Head of caudate nucleus (tissue), 42 donors: ENCODE measurements at regions not wholly inside any gene's neighbourhood (a gene's known extent, or its start where the extent isn't known, plus 50 kb on each side); places are given as distances from the start of the nearest gene placed in this dataset.

ENCODE experiments used
- DNase-seq, 42 donors: peaks; one replicate each; pipeline versions ENCODE4 v3.0.0 to v3.0.0-alpha.2; 2020 to 2021; ENCODE audit warnings: mixed read lengths in 7 of 42
- intact Hi-C: fragments of 100-400 bp; cut with DNase I; formaldehyde crosslinking; loops from one replicate; pipeline ENCODE4 v1.15.0; 2022

DNA sequence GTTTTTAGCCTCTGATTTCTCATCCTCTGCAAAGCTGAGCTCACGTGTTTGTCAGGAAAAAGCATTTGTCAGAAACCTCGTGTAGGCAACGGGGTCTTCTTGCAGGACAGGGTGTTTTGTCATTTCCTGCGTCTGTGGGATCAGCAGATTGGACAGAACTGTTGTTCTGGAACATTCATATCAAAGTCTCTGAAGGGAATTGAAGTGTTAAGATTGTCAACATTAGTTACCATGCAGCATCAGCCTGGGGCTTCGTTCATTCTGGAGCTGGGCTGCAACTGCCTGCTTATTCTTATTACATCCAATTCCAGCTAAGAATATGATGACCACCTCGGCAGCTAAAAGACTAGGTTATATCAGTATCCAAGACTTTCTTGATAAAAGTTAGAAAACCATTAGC, 71.0 kb upstream of the RALGAPA2 start:
- DNase-seq: no peak
- intact Hi-C loops: no loop called here

DNA sequence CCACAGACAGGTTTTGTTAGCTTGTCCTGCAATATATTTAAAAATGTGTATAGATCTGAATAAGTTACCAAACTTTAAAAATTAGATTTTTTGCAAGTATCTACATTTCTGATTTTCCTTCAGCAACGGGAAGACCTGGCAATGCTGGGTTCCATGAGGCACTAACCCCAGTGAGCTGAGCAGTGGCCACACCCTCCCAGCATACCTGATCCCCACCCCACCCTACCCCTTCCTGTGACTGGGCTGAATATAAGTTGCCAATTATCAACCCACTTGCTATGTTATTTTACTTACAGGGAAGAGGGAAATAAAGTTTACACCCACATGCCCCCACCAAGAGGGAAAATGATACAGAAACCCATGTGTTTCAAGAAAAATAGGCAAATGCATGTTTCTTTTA, 70.3 kb upstream of the RALGAPA2 start:
- intact Hi-C loops: no loop called here
- no peak for DNase-seq

DNA sequence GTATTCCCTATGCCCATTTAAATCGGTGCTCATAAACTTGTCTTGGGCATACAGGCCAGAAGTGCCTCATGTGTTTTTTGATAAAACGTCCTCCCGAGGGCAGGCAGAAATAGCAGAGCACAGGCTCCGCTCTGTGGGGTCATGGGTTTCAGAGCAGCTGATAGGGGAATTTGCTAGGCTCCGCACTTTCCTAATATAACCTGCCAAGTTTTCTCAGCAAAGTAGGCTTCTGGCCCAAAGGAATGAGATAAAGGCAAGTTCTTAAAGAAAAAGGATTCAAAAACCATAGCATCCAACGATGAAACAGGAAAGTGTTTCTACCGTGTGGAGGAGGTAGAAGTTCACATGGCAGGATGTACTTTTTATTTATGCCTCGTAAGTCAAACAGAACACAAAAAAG, 69.8 kb upstream of the RALGAPA2 start:
- peak in 2 of 42 donors; percentile 6 to 16 for DNase-seq
- intact Hi-C loops: no loop called here

DNA sequence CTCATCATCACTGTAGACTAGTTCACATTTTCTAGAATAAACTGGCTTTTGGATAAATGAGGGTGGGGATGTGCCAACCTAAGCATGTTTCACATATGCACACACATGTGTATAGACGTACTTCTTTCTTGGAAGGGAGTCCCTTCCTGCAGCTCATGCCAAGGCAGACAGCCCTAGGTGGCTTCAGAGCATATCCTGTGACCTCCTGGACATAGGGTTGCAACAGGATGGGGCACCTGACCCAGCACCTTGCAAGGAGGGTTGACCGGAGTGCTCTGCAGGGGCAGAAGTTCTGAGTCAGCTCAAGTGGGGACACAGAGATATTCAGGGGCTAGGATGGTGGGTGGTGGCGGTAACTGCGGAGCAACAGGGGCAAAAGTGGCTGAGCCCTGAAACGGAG, 68.6 kb upstream of the RALGAPA2 start:
- DNase-seq: no peak
- intact Hi-C loops: no loop called here

DNA sequence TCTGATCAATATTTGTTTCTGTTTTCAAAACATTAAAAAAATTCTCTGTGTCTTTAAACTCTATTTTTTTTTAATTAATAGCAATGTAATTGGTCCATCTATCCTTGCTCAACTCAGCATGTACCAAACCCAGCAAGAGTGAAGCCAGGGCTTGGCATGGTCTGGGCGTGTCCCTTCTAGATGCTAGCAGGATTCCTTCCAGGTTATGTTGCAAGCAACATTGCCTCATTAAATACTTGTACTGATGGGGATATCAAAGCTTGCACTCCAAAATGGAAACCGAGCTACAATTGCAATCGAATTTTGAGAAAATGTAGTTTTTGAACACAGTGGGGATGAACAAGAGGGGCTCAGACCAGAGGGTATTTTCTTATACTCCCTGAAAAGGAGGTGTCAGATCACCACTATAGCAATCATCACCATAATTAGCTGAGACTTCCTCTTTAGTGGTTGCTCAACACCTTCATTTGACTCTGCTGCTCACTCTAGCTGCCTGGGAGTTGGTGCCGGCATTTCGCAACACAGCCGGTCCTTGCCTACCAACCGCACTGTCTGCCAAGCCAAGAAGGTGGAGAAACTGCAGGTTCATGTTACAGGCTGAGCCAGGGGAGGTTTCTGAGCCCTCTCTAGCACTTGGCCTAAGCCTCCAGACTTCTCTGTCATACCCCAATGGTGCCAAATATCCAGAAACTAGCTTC, 67.8 kb upstream of the RALGAPA2 start:
- peak in 33 of 42 donors; percentile 2 to 69 (median 32) for DNase-seq

DNA sequence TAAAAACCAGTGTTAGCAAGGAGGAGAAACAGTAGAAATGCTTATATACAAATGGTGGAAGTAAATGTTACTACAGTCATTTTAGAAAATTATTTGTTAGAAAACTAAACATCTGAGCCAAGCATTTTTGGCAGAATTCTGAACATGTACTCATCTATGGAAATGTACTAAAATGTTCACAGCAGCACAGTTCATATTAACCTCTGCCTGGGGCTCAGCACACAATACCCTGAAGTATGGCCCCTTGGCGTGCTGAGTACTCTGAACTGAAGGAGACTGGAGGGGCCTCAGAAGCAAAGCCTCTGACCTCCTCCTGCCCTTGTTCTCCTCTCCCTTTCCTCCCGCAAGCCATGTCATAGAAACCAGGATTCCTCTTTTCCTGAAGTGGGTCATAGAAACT, 66.2 kb upstream of the RALGAPA2 start:
- intact Hi-C loops: no loop called here
- DNase-seq: no peak

More for the DNA sequence above, 67.8 kb upstream of the RALGAPA2 start:
- intact Hi-C loops: no loop called here

DNA sequence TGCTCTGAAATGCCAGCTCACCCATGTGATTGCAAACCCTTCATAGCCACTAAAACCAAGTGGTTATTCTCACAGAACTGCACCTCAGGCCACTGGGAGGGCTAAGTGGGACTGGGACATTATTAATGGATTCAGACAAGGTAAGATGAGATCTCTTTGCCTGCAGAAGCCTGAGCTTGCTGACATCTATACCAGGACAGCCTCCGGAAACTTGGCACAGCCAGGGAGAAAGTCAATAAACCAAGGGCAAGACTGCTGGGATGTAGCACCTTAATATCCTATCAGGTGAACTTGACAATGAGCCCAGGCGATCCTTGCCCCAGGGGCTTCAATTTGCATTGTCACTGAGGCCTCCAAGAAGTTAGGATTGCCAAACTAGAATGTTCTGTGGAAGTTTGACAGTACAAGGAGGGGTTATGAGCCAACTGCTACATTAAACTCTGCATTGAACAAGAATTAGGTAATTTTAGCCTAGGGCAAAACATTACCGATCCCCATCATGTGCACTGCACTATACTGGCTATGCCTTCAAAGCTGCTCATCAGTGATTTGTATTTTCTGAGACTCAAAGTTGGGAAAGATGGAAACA, 60.1 kb upstream of the RALGAPA2 start:
- no peak for DNase-seq
- intact Hi-C loops: no loop called here

DNA sequence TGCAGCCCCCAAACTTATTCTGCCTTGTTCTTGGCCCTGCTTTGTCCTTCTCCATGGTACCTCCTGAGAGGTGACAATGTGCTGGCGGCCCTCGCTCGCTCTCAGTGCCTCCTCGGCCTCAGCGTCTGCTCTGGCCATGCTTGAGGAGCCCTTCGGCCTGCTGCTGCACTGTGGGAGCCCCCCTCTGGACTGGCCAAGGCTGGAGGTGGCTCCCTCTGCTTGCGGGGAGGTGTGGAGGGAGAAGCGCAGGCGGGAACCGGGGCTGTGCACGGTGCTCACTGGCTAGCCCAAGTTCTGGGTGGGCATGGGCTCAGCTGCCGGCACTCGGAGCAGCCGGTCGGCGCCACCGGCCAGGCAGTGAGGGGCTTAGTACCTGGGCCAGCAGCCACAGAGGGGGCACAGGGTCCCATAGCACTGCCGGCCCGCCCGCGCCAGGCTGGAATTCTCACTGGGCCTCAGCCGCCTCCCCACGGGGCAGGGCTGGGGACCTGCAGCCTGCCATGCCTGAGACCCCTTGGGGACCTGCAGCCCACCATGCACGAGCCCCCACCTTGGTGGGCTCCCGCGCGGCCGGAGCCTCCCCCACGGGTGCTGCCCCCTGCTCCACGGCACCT, 55.9 kb upstream of the RALGAPA2 start:
- intact Hi-C loops: no loop called here
- no peak for DNase-seq

DNA sequence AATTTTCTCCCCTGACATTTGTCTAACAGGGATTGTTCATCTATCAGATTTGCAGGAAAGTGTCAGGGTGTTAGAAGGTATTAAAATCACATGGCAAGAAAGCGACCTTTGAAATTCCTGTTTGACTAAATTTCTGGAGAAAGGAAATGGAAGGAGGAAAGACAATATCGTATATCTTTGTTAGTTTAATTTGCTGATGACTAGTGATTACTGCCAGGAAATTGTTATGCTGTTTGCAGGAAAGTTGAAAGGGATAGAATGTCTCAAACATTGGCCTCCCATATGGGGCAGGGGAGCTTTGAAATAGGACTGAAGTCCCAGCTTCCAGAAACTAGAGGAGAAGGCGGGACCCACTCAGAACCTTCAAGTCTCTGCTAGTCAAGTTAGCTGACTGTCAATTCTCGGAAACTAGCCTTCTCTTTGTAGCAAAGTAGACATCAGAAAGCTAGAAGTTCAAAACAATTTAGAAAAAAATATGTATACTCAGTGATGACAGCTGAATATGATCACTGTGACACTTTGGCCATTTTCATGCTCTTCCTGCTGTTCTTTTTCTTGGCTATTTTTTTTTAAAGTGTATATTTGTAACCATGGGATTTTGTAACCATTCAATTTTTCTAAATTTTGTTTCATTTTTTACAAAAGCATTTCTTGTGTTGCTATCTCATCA, 53.4 kb upstream of the RALGAPA2 start:
- no peak for DNase-seq
- intact Hi-C loops: no loop called here

DNA sequence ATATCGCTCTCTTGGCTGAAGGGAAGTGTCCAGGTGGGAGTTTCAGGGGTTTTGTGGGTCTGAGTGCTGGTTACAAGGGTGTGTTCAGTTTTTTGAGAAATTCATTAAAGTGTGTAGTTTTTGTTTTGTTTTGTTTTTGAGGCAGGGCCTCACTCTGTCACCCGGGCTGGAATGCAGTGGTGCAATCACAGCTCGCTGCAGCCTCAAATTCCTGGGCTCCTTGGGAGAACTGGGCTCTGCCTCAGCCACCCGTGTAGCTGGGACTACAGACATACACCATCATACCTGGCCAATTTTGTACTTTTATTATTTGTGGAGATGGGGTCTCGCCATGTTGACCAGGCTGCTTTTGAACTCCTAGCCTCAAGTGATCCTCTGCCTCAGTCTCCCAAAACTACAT, 51.2 kb upstream of the RALGAPA2 start:
- no peak for DNase-seq
- intact Hi-C loops: no loop called here
